ENCODE measurements at regions not wholly inside any gene's neighbourhood (a gene's known extent, or its start where the extent isn't known, plus 50 kb on each side); places are given as distances from the start of the nearest gene placed in this dataset.
"Not testable (repeated sequence)": the region's sequence is repeated elsewhere in the genome, so short reads cannot be mapped to it uniquely, and the experiment has no call there.

DNA sequence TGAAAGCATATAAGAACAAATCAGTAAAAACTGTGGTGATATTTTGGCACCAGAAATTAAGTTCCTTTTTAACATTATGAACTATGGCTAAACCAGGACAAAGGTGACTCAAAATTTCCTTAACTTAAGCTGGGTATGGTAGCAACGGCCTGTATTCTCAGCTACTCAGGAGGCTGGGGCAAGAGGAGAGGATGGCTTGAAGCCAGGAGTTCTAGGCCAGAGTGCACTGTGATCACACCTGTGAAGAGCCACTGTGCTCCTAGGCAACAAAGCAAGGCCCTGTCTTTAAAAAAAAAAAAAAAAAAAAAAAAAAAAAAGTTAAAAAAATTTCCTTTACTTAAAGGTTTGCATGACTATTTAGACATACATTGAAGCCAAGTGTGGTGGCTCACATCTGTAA is 327.5 kb downstream of the GOLGA6L6 start:
- H3K27me3 Mint-ChIP-seq (ENCODE audit: low read depth in 3 of 3); H3K4me1 ChIP-seq (ENCODE audit: control insufficient read depth in 1 of 2, insufficient read depth in 2 of 2, low read length in 2 of 2); H3K27me3 ChIP-seq (ENCODE audit: control insufficient read depth in 2 of 2, insufficient read depth in 2 of 2, low read length in 2 of 2); H3K36me3 Mint-ChIP-seq; H3K4me3 Mint-ChIP-seq; H3K4me1 Mint-ChIP-seq; H3K36me3 ChIP-seq (replicated peaks in 1 of 2; ENCODE audit: control insufficient read depth in 1 of 2, insufficient read depth in 2 of 2, low read length in 2 of 2); H3K27ac ChIP-seq (ENCODE audit: low read depth in 1 of 2, low read length in 2 of 2); H3K79me2 ChIP-seq (ENCODE audit: insufficient read depth, low read length); H3K4me3 ChIP-seq (replicated peaks in 1 of 3; ENCODE audit: low read depth in 2 of 3, low read length in 3 of 3); H2AFZ ChIP-seq (ENCODE audit: insufficient read depth, low read depth, low read length, poor library complexity, severe bottlenecking); intact Hi-C loops (cut with micrococcal nuclease); H3K9ac ChIP-seq (ENCODE audit: insufficient read depth, low read length, poor library complexity, severe bottlenecking); H3K9me3 ChIP-seq (replicated peaks in 1 of 2; ENCODE audit: control insufficient read depth in 1 of 2, insufficient read depth in 1 of 2, low read length in 2 of 2); H3K4me2 ChIP-seq (replicated peaks; ENCODE audit: extremely low read depth, low read length, poor library complexity, severe bottlenecking); H4K20me1 ChIP-seq (ENCODE audit: insufficient read depth, low read length); DNase-seq; H3K27ac Mint-ChIP-seq; H3K9me3 Mint-ChIP-seq: not testable (repeated sequence)
- WGBS (ENCODE audit: insufficient coverage) = 85% methylated on average over 1 of the region's 1 CpG

DNA sequence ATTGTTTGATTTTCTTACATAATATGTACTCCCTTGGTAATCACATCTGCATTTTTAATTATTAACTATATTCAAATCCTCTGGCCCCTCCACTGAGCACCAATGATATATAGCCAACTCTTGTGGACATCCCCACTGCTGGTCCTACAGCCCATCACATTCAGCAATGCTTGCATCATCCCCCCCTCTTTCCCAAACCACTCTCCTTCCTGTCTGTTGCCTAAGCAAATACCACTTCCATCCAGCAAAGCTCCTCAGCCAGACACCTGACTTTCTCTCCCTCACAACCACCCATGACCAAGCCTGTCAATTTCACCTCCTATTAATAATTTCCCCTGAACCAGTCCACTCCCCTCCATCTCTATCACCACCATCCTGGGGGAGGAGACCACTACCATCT is 330.1 kb downstream of the GOLGA6L6 start:
- intact Hi-C loops (cut with micrococcal nuclease); H3K27me3 Mint-ChIP-seq (ENCODE audit: low read depth in 3 of 3); H3K9ac ChIP-seq (ENCODE audit: insufficient read depth, low read length, poor library complexity, severe bottlenecking); H3K4me3 ChIP-seq (replicated peaks in 1 of 3; ENCODE audit: low read depth in 2 of 3, low read length in 3 of 3); H3K27ac Mint-ChIP-seq; H3K36me3 Mint-ChIP-seq; H3K9me3 Mint-ChIP-seq; H3K79me2 ChIP-seq (ENCODE audit: insufficient read depth, low read length); H3K36me3 ChIP-seq (replicated peaks in 1 of 2; ENCODE audit: control insufficient read depth in 1 of 2, insufficient read depth in 2 of 2, low read length in 2 of 2); H2AFZ ChIP-seq (ENCODE audit: insufficient read depth, low read depth, low read length, poor library complexity, severe bottlenecking); H3K27ac ChIP-seq (ENCODE audit: low read depth in 1 of 2, low read length in 2 of 2); H4K20me1 ChIP-seq (ENCODE audit: insufficient read depth, low read length); H3K4me3 Mint-ChIP-seq; H3K4me1 Mint-ChIP-seq; H3K4me2 ChIP-seq (replicated peaks; ENCODE audit: extremely low read depth, low read length, poor library complexity, severe bottlenecking); DNase-seq; H3K27me3 ChIP-seq (ENCODE audit: control insufficient read depth in 2 of 2, insufficient read depth in 2 of 2, low read length in 2 of 2); H3K9me3 ChIP-seq (replicated peaks in 1 of 2; ENCODE audit: control insufficient read depth in 1 of 2, insufficient read depth in 1 of 2, low read length in 2 of 2); H3K4me1 ChIP-seq (ENCODE audit: control insufficient read depth in 1 of 2, insufficient read depth in 2 of 2, low read length in 2 of 2): not testable (repeated sequence)

GRCh38 chr15:20209973-20210372 is 331.6 kb downstream of the GOLGA6L6 start:
- H2AFZ ChIP-seq (ENCODE audit: insufficient read depth, low read depth, low read length, poor library complexity, severe bottlenecking); H3K9me3 Mint-ChIP-seq; H3K36me3 ChIP-seq (replicated peaks in 1 of 2; ENCODE audit: control insufficient read depth in 1 of 2, insufficient read depth in 2 of 2, low read length in 2 of 2); H3K27ac ChIP-seq (ENCODE audit: low read depth in 1 of 2, low read length in 2 of 2); H3K27me3 Mint-ChIP-seq (ENCODE audit: low read depth in 3 of 3); H3K27ac Mint-ChIP-seq; H3K4me3 Mint-ChIP-seq; H3K4me2 ChIP-seq (replicated peaks; ENCODE audit: extremely low read depth, low read length, poor library complexity, severe bottlenecking); H3K4me1 Mint-ChIP-seq; H4K20me1 ChIP-seq (ENCODE audit: insufficient read depth, low read length); H3K9me3 ChIP-seq (replicated peaks in 1 of 2; ENCODE audit: control insufficient read depth in 1 of 2, insufficient read depth in 1 of 2, low read length in 2 of 2); H3K36me3 Mint-ChIP-seq; intact Hi-C loops (cut with micrococcal nuclease); H3K9ac ChIP-seq (ENCODE audit: insufficient read depth, low read length, poor library complexity, severe bottlenecking); H3K27me3 ChIP-seq (ENCODE audit: control insufficient read depth in 2 of 2, insufficient read depth in 2 of 2, low read length in 2 of 2); H3K4me1 ChIP-seq (ENCODE audit: control insufficient read depth in 1 of 2, insufficient read depth in 2 of 2, low read length in 2 of 2); DNase-seq; H3K79me2 ChIP-seq (ENCODE audit: insufficient read depth, low read length); H3K4me3 ChIP-seq (replicated peaks in 1 of 3; ENCODE audit: low read depth in 2 of 3, low read length in 3 of 3): not testable (repeated sequence)
- WGBS (ENCODE audit: insufficient coverage) = no CpG with 5 or more reads among the region's 1 CpG

GRCh38 chr15:20207607-20208006 is 334.0 kb downstream of the GOLGA6L6 start:
- intact Hi-C loops (cut with micrococcal nuclease); H3K9me3 Mint-ChIP-seq: not testable (repeated sequence)

GRCh38 chr15:20207198-20207597 is 334.4 kb downstream of the GOLGA6L6 start:
- intact Hi-C loops (cut with micrococcal nuclease); H3K4me1 Mint-ChIP-seq; H3K9me3 ChIP-seq (replicated peaks in 1 of 2; ENCODE audit: control insufficient read depth in 1 of 2, insufficient read depth in 1 of 2, low read length in 2 of 2); H3K27ac ChIP-seq (ENCODE audit: low read depth in 1 of 2, low read length in 2 of 2); H3K27ac Mint-ChIP-seq; H3K27me3 Mint-ChIP-seq (ENCODE audit: low read depth in 3 of 3); H3K4me3 ChIP-seq (replicated peaks in 1 of 3; ENCODE audit: low read depth in 2 of 3, low read length in 3 of 3); H3K4me3 Mint-ChIP-seq; DNase-seq; H3K27me3 ChIP-seq (ENCODE audit: control insufficient read depth in 2 of 2, insufficient read depth in 2 of 2, low read length in 2 of 2); H3K36me3 Mint-ChIP-seq; H3K4me2 ChIP-seq (replicated peaks; ENCODE audit: extremely low read depth, low read length, poor library complexity, severe bottlenecking); H3K4me1 ChIP-seq (ENCODE audit: control insufficient read depth in 1 of 2, insufficient read depth in 2 of 2, low read length in 2 of 2); H4K20me1 ChIP-seq (ENCODE audit: insufficient read depth, low read length); H3K36me3 ChIP-seq (replicated peaks in 1 of 2; ENCODE audit: control insufficient read depth in 1 of 2, insufficient read depth in 2 of 2, low read length in 2 of 2); H3K79me2 ChIP-seq (ENCODE audit: insufficient read depth, low read length); H3K9me3 Mint-ChIP-seq; H3K9ac ChIP-seq (ENCODE audit: insufficient read depth, low read length, poor library complexity, severe bottlenecking); H2AFZ ChIP-seq (ENCODE audit: insufficient read depth, low read depth, low read length, poor library complexity, severe bottlenecking): not testable (repeated sequence)
- no CpG with 5 or more reads among the region's 4 CpGs for WGBS (ENCODE audit: insufficient coverage)

More at GRCh38 chr15:20207607-20208006, 334.0 kb downstream of the GOLGA6L6 start:
- not testable (repeated sequence) for H2AFZ ChIP-seq (ENCODE audit: insufficient read depth, low read depth, low read length, poor library complexity, severe bottlenecking); H3K27ac ChIP-seq (ENCODE audit: low read depth in 1 of 2, low read length in 2 of 2); H3K9ac ChIP-seq (ENCODE audit: insufficient read depth, low read length, poor library complexity, severe bottlenecking); DNase-seq; H3K4me2 ChIP-seq (replicated peaks; ENCODE audit: extremely low read depth, low read length, poor library complexity, severe bottlenecking); H3K4me1 Mint-ChIP-seq; H3K36me3 Mint-ChIP-seq; H3K9me3 ChIP-seq (replicated peaks in 1 of 2; ENCODE audit: control insufficient read depth in 1 of 2, insufficient read depth in 1 of 2, low read length in 2 of 2); H3K79me2 ChIP-seq (ENCODE audit: insufficient read depth, low read length); H3K4me1 ChIP-seq (ENCODE audit: control insufficient read depth in 1 of 2, insufficient read depth in 2 of 2, low read length in 2 of 2); H3K27me3 ChIP-seq (ENCODE audit: control insufficient read depth in 2 of 2, insufficient read depth in 2 of 2, low read length in 2 of 2); H3K27me3 Mint-ChIP-seq (ENCODE audit: low read depth in 3 of 3); H3K4me3 Mint-ChIP-seq; H3K36me3 ChIP-seq (replicated peaks in 1 of 2; ENCODE audit: control insufficient read depth in 1 of 2, insufficient read depth in 2 of 2, low read length in 2 of 2); H3K4me3 ChIP-seq (replicated peaks in 1 of 3; ENCODE audit: low read depth in 2 of 3, low read length in 3 of 3); H4K20me1 ChIP-seq (ENCODE audit: insufficient read depth, low read length); H3K27ac Mint-ChIP-seq
- WGBS (ENCODE audit: insufficient coverage) = 95% methylated on average over 7 of the region's 7 CpGs

Measured in CD14-positive monocyte (primary cell).